IMR-90 (cell line): ENCODE measurements at regions not wholly inside any gene's neighbourhood (a gene's known extent, or its start where the extent isn't known, plus 50 kb on each side); places are given as distances from the start of the nearest gene placed in this dataset.

ENCODE experiments used
- CEBPB ChIP-seq: IDR thresholded peaks from 2 replicates; pipeline ENCODE4 v1.6.1; 2012; ENCODE audit warnings: low read depth, low read length, improper control_type of control experiment
- POLR2A ChIP-seq: IDR thresholded peaks from 2 replicates; pipeline ENCODE4 v1.6.1; 2012; ENCODE audit warnings: mild to moderate bottlenecking, low read depth, low read length
- SMC3 ChIP-seq: fragments of 150-350 bp; IDR thresholded peaks from 2 replicates; pipeline ENCODE4 v1.6.1; 2016; ENCODE audit warnings: low read depth, mild to moderate bottlenecking, antibody characterized with exemption, low read length, moderate library complexity
- USF2 ChIP-seq: fragments of 150-350 bp; IDR thresholded peaks from 2 replicates; pipeline ENCODE4 v1.6.1; 2017; ENCODE audit warnings: mild to moderate bottlenecking, antibody characterized with exemption, low read length, low read depth
- TF ChIP-seq, protein P1 (sequence below): conservative IDR thresholded peaks from 2 replicates; pipeline ENCODE4 v1.5.1; 2012; ENCODE audit warnings: mild to moderate bottlenecking, low read depth, low read length, improper control_type of control experiment

DNA sequence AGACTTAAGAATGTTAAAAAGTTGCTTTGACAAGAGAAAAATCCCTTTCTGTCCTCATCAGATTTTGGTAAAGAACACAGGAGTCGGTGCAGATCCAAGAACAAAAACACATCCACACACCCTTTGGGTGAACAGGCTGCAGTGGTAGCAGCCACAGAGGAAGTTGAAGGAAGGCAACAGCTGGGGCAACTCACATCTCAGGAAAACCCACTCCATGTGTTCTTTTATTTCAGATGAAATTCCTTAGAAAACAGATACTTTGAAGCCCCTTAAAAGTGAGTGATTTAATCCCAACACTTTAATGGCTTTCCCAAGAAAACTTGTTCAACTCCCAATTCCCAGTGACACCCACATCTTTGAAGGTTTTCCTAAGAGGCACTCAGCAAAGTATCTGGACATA is 271.3 kb downstream of the ICOS start:
- TF ChIP-seq USF2 (no peak), CEBPB (no peak), POLR2A (no peak), SMC3 (no peak)
- TF ChIP-seq, protein P1, sequence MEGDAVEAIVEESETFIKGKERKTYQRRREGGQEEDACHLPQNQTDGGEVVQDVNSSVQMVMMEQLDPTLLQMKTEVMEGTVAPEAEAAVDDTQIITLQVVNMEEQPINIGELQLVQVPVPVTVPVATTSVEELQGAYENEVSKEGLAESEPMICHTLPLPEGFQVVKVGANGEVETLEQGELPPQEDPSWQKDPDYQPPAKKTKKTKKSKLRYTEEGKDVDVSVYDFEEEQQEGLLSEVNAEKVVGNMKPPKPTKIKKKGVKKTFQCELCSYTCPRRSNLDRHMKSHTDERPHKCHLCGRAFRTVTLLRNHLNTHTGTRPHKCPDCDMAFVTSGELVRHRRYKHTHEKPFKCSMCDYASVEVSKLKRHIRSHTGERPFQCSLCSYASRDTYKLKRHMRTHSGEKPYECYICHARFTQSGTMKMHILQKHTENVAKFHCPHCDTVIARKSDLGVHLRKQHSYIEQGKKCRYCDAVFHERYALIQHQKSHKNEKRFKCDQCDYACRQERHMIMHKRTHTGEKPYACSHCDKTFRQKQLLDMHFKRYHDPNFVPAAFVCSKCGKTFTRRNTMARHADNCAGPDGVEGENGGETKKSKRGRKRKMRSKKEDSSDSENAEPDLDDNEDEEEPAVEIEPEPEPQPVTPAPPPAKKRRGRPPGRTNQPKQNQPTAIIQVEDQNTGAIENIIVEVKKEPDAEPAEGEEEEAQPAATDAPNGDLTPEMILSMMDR, result no peak
